OCI-LY7 (cell line): ENCODE measurements at regions not wholly inside any gene's neighbourhood (a gene's known extent, or its start where the extent isn't known, plus 50 kb on each side); places are given as distances from the start of the nearest gene placed in this dataset.

Source experiments
- BruUV-seq: library from RNA; stranded (reverse); fragments of 400-500 nt; replicated peaks from 2 replicates; lab custom pipeline; 2021; lab: Mats Ljungman, UMichigan
- CTCF ChIA-PET: fragments of 300-600 bp; sonication (Branson Sonifier 250); formaldehyde crosslinking; loops from one replicate; lab custom pipeline; 2022; ENCODE audit warnings: antibody characterized with exemption; ENCODE audit not compliant: unreplicated experiment; lab: Charles Lee
- POLR2A ChIA-PET: fragments of 300-600 bp; sonication (Branson Sonifier 250); formaldehyde crosslinking; loops from one replicate; lab custom pipeline; 2022; ENCODE audit warnings: antibody characterized with exemption; lab: Charles Lee
- DNase-seq: peaks from one replicate; pipeline ENCODE4 v3.0.0-alpha.2; 2015; ENCODE audit warnings: low spot score
- H2AFZ ChIP-seq: fragments of 200-600 bp; sonication (generic), shearing (Covaris generic); 2 replicates; pipeline ENCODE4 v1.6.1; 2014; ENCODE audit warnings: mild to moderate bottlenecking, antibody characterized with exemption, low read length, moderate library complexity
- H3K27ac ChIP-seq: fragments of 200-600 bp; sonication (generic); 2 replicates; pipeline ENCODE4 v1.5.1; 2014; ENCODE audit warnings: mixed run types, low read depth, mild to moderate bottlenecking, moderate library complexity, low read length, inconsistent platforms; ENCODE audit not compliant: poor library complexity, severe bottlenecking
- H3K36me3 ChIP-seq: fragments of 200-600 bp; sonication (generic); 2 replicates; pipeline ENCODE4 v1.6.1; 2014; ENCODE audit warnings: mild to moderate bottlenecking, antibody characterized with exemption, low read length, moderate library complexity, mixed read lengths; ENCODE audit not compliant: insufficient read depth
- H3K4me1 ChIP-seq: fragments of 200-600 bp; sonication (generic); 2 replicates; pipeline ENCODE4 v1.5.1; 2014; ENCODE audit warnings: mild to moderate bottlenecking, low read length; ENCODE audit not compliant: insufficient read depth, poor library complexity, severe bottlenecking
- H3K4me2 ChIP-seq: fragments of 200-600 bp; sonication (generic); 2 replicates; pipeline ENCODE4 v1.6.1; 2014; ENCODE audit warnings: mild to moderate bottlenecking, low read length
- H3K4me3 ChIP-seq: fragments of 200-600 bp; sonication (generic); 2 replicates; pipeline ENCODE4 v1.5.1; 2014; ENCODE audit warnings: mild to moderate bottlenecking, low read depth, low read length; ENCODE audit not compliant: poor library complexity, severe bottlenecking
- H3K79me2 ChIP-seq: fragments of 200-600 bp; sonication (generic); 2 replicates; pipeline ENCODE4 v1.6.1; 2016; ENCODE audit warnings: low read depth, mild to moderate bottlenecking, low read length, moderate library complexity, mixed read lengths; ENCODE audit not compliant: insufficient read depth
- H3K9me2 ChIP-seq: fragments of 200-600 bp; sonication (generic); 2 replicates; pipeline ENCODE4 v1.6.1; 2016; ENCODE audit warnings: mild to moderate bottlenecking, low read length, mixed read lengths; ENCODE audit not compliant: insufficient read depth
- H3K9me3 ChIP-seq: fragments of 200-600 bp; sonication (generic); 2 replicates; pipeline ENCODE4 v1.6.1; 2014; ENCODE audit warnings: mild to moderate bottlenecking, mixed run types, low read length, mixed read lengths
- H4K20me1 ChIP-seq: fragments of 200-600 bp; sonication (generic); 2 replicates; pipeline ENCODE4 v1.6.1; 2014; ENCODE audit warnings: mild to moderate bottlenecking, antibody characterized with exemption, low read length, moderate library complexity, mixed read lengths; ENCODE audit not compliant: insufficient read depth
- CTCF ChIP-seq: fragments of 200-600 bp; sonication (generic); conservative IDR thresholded peaks from 2 replicates; pipeline ENCODE4 v1.5.1; 2014; ENCODE audit warnings: mild to moderate bottlenecking, antibody characterized with exemption, low read length, moderate library complexity, mixed read lengths
- EZH2phosphoT487 ChIP-seq: fragments of 200-600 bp; sonication (generic); IDR thresholded peaks from 2 replicates; pipeline ENCODE4 v1.6.1; 2018; ENCODE audit warnings: low read depth, borderline replicate concordance, mild to moderate bottlenecking, mixed run types, antibody characterized with exemption, low read length, moderate library complexity, mixed read lengths
- intact Hi-C: fragments of 100-400 bp; cut with micrococcal nuclease; formaldehyde crosslinking; loops from one replicate; pipeline ENCODE4 v1.10.0; 2022; ENCODE audit not compliant: unreplicated experiment

DNA sequence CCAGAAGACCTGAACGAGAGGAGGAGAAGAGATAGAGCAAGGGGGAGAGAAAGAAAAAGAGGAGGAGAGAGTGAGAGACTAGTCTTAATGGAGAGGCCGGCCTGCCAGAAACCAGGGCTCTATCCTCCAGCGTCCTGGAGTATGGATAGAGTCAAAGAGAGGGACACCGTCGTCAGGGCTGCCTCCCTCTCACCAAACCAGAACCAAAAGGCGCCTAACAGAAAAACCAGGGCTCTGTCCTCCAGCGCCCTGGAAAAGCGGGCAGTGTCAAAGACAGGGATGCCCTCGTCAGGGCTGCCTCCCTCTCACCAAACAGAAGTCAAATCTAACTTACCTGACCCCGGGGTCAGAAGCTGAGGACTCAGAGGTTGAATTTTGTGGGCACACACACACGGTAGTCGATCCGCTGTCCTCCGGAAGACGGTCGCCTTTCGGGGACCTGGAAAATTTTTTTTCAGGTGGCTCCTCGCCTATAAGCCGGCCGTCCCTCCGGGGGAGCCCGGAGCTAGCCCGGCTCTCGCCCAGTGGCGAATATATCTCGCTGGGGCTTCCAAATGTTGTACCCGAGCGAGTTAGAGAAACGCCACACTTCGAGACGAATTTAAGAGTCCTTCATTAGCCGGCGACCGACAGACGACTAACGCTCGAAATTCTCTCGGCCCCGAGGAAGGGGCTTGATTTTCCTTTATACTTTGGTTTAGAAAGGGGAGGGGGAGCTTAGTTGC is 148.2 kb downstream of the TRIM27 start:
- TF ChIP-seq CTCF (no peak), EZH2phosphoT487 (no peak)
- H3K4me3 ChIP-seq = no peak overlapping the region
- no peak overlapping the region for H3K27ac ChIP-seq
- no peak overlapping the region for H3K4me2 ChIP-seq
- no TSS peak for BruUV-seq
- CTCF ChIA-PET = no interaction called here
- no peak overlapping the region; the same call in 1 of the 2 replicates for H2AFZ ChIP-seq
- no peak for DNase-seq
- no peaks in the 10 kb centered on the region for H4K20me1 ChIP-seq
- H3K9me2 ChIP-seq = no peaks in the 10 kb centered on the region
- H3K36me3 ChIP-seq = no peaks in the 10 kb centered on the region
- H3K79me2 ChIP-seq = no peaks in the 10 kb centered on the region
- POLR2A ChIA-PET = interaction anchor here (0.7 to 1.8 kb wide), 2 partner anchors 48 to 50 kb away, joined by 3 to 6 read pairs; no protein-coding TSS in a partner anchor
- peaks cover 14% of the 10 kb centered on the region for H3K4me1 ChIP-seq
- intact Hi-C loops = no loop called here
- H3K9me3 ChIP-seq = no peaks in the 10 kb centered on the region

- Histone ChIP-seq H4K20me1 (no peaks in the 10 kb centered on the region), H3K4me1 (peaks cover 20% of the 10 kb centered on the region), H3K9me2 (no peaks in the 10 kb centered on the region), H3K4me3 (no peak overlapping the region), H3K4me2 (no peak overlapping the region), H3K79me2 (no peaks in the 10 kb centered on the region), H3K9me3 (no peaks in the 10 kb centered on the region), H3K36me3 (no peaks in the 10 kb centered on the region), H3K27ac (no peak overlapping the region), H2AFZ (peak overlapping the region; percentile 34)
- ChIA-PET CTCF (no interaction called here), POLR2A (interaction anchor here (1.8 kb wide), 1 partner anchor 49 kb away, joined by 6 read pairs; no protein-coding TSS in a partner anchor)
- no TSS peak for BruUV-seq
- DNase-seq = no peak
- TF ChIP-seq CTCF = no peak
- intact Hi-C loops = no loop called here
Observed at GRCh38 chr6:28776269-28777146, 147.3 kb downstream of the TRIM27 start.
